ENCODE measurements at regions not wholly inside any gene's neighbourhood (a gene's known extent, or its start where the extent isn't known, plus 50 kb on each side); places are given as distances from the start of the nearest gene placed in this dataset.

DNA sequence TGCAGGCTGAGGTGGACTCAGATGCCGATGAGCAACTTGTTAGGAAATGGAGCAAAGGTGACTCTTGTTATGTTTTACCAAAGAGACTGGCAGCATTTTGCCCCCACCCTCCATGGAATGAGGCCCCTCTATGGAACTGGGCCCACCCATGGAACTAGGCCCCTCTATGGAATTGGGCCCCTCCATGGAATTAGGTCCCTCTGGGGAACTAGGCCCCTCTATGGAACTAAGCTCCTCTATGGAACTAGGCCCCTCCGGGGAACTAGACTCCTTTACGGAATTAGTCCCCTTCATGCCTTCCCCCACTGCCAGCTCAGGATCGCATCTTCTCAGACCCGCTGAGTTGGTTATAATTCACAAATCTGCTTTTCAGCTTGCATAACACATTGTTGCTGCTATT lies 144.9 kb downstream of the THBS2 start:
- TF ChIP-seq ZBTB33 (IDR thresholded peaks at IDR 0.05) (no peak), YY1 (IDR thresholded peaks at IDR 0.05) (no peak), GABPA (IDR thresholded peaks at IDR 0.05 in 1 of 2, conservative IDR thresholded peaks at IDR 0.05 in 1 of 2) (no peak), CTCF (IDR thresholded peaks at IDR 0.05; ENCODE audit: low read depth, low read length, missing input control) (no peak), RXRA (IDR thresholded peaks at IDR 0.05) (no peak), TAF1 (conservative IDR thresholded peaks at IDR 0.05) (no peak), FOXA1 (IDR thresholded peaks at IDR 0.05) (no peak), JUND (IDR thresholded peaks at IDR 0.05) (no peak), RAD21 (IDR thresholded peaks at IDR 0.05) (no peak), HNF4G (IDR thresholded peaks at IDR 0.05) (no peak), HNF4A (conservative IDR thresholded peaks at IDR 0.05) (no peak), NR2F2 (IDR thresholded peaks at IDR 0.05) (no peak), SP1 (IDR thresholded peaks at IDR 0.05) (no peak)

DNA sequence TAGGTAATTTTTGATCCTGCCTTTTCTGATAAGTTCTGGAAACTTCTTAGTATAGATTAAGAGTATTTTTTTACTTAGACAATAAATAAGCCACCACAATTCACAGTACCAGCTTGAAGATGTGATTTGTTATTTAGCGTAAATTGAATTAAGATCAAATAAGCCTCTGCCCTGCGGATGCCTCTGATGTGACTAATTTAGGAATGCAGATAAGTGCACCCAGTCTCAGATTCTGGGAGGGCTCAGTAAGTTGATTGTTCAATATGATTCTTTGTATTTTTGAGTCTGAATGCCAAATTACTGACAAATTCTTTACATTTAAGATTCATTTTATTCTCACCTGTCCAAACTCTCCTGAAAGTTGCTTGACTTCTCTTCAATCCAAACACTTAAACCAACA lies 147.5 kb downstream of the THBS2 start:
- DNase-seq (ENCODE audit: low spot score) = no peak
- H3K27me3 ChIP-seq (ENCODE audit: control insufficient read depth in 4 of 4, insufficient read depth in 4 of 4, low read length in 3 of 4) = no peaks in the 10 kb centered on the region
- no peaks in the 10 kb centered on the region for H3K4me1 ChIP-seq (ENCODE audit: control insufficient read depth in 4 of 4, insufficient read depth in 4 of 4, low read length in 3 of 4)
- no peaks in the 10 kb centered on the region for H3K36me3 ChIP-seq (ENCODE audit: control insufficient read depth in 4 of 4, insufficient read depth in 3 of 4, low read depth in 1 of 4, low read length in 3 of 4)
- TF ChIP-seq CTCF (IDR thresholded peaks at IDR 0.05; ENCODE audit: low read depth, low read length, missing input control) = no peak
- 87% methylated on average over 2 of the region's 2 CpGs for WGBS
- no peak overlapping the region for H3K9ac ChIP-seq (ENCODE audit: low read depth in 1 of 2, low read length in 2 of 2)
- peaks cover 0 to 6% (median 0%) of the 10 kb centered on the region in 4 donors for H3K9me3 ChIP-seq (ENCODE audit: control insufficient read depth in 4 of 4, low read length in 3 of 4)
- H3K27ac ChIP-seq (ENCODE audit: low read depth in 1 of 2, low read length in 2 of 2) = no peak overlapping the region
- H3K4me3 ChIP-seq (ENCODE audit: low read depth in 1 of 3, low read length in 3 of 3) = no peak overlapping the region

More for the DNA sequence above, 144.9 kb downstream of the THBS2 start:
- WGBS = 96% methylated on average over 5 of the region's 5 CpGs
- Histone ChIP-seq H3K36me3 (ENCODE audit: control insufficient read depth in 4 of 4, insufficient read depth in 3 of 4, low read depth in 1 of 4, low read length in 3 of 4) (no peaks in the 10 kb centered on the region), H3K9me3 (ENCODE audit: control insufficient read depth in 4 of 4, low read length in 3 of 4) (no peaks in the 10 kb centered on the region), H3K4me1 (ENCODE audit: control insufficient read depth in 4 of 4, insufficient read depth in 4 of 4, low read length in 3 of 4) (no peaks in the 10 kb centered on the region), H3K27me3 (ENCODE audit: control insufficient read depth in 4 of 4, insufficient read depth in 4 of 4, low read length in 3 of 4) (no peaks in the 10 kb centered on the region), H3K9ac (ENCODE audit: low read depth in 1 of 2, low read length in 2 of 2) (no peak overlapping the region), H3K4me3 (ENCODE audit: low read depth in 1 of 3, low read length in 3 of 3) (no peak overlapping the region), H3K27ac (ENCODE audit: low read depth in 1 of 2, low read length in 2 of 2) (no peak overlapping the region)
- no peak for DNase-seq (ENCODE audit: low spot score)

DNA sequence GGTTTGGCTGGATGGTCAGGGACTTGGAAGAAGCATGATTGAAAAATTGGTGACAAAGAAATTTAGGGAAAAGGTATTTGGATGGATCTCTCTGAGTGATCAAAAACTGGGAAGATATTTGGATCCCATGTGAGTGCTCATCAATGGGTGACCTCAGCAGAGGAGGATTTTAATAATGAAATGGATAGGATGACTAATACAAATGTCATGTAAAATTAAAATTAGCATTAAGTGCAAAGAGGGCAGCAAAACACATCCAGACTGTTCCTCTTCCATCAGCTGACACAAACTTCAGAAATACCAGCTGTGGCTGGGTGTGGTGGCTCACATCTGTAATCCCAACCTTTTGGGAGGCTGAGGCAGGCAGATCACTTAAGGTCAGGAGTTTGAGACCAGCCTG lies 151.7 kb downstream of the THBS2 start:
- no peak overlapping the region for H3K27ac ChIP-seq (ENCODE audit: low read depth in 1 of 2, low read length in 2 of 2)
- no peak overlapping the region for H3K4me3 ChIP-seq (ENCODE audit: low read depth in 1 of 3, low read length in 3 of 3)
- H3K4me1 ChIP-seq (ENCODE audit: control insufficient read depth in 4 of 4, insufficient read depth in 4 of 4, low read length in 3 of 4) = no peaks in the 10 kb centered on the region
- no peaks in the 10 kb centered on the region for H3K27me3 ChIP-seq (ENCODE audit: control insufficient read depth in 4 of 4, insufficient read depth in 4 of 4, low read length in 3 of 4)
- peaks cover 0 to 8% (median 1%) of the 10 kb centered on the region in 4 donors for H3K9me3 ChIP-seq (ENCODE audit: control insufficient read depth in 4 of 4, low read length in 3 of 4)
- no peaks in the 10 kb centered on the region for H3K36me3 ChIP-seq (ENCODE audit: control insufficient read depth in 4 of 4, insufficient read depth in 3 of 4, low read depth in 1 of 4, low read length in 3 of 4)
- H3K9ac ChIP-seq (ENCODE audit: low read depth in 1 of 2, low read length in 2 of 2) = no peak overlapping the region
- TF ChIP-seq RAD21 (IDR thresholded peaks at IDR 0.05) (no peak), ZBTB33 (IDR thresholded peaks at IDR 0.05) (no peak), HNF4G (IDR thresholded peaks at IDR 0.05) (no peak), NR2F2 (IDR thresholded peaks at IDR 0.05) (no peak), YY1 (IDR thresholded peaks at IDR 0.05) (no peak), CTCF (IDR thresholded peaks at IDR 0.05; ENCODE audit: low read depth, low read length, missing input control) (no peak), MAX (IDR thresholded peaks at IDR 0.05) (no peak), ATF3 (IDR thresholded peaks at IDR 0.05) (no peak)
- DNase-seq (ENCODE audit: low spot score) = no peak

All from liver (tissue), 8 donors.